ENCODE measurements at regions not wholly inside any gene's neighbourhood (a gene's known extent, or its start where the extent isn't known, plus 50 kb on each side); places are given as distances from the start of the nearest gene placed in this dataset.

- Histone ChIP-seq H3K9me3 (ENCODE audit: control insufficient read depth, insufficient read depth, low read length) (no peaks in the 10 kb centered on the region), H3K36me3 (ENCODE audit: control insufficient read depth, insufficient read depth, low read length) (no peaks in the 10 kb centered on the region), H3K27me3 (ENCODE audit: control insufficient read depth, insufficient read depth, low read length) (no peaks in the 10 kb centered on the region), H3K4me3 (ENCODE audit: low read length) (no peak overlapping the region), H3K27ac (ENCODE audit: low read length) (no peak overlapping the region), H3K4me1 (ENCODE audit: control insufficient read depth, insufficient read depth, low read length) (no peaks in the 10 kb centered on the region)
- no peak for DNase-seq (ENCODE audit: low read depth, low spot score)
- no CpG with 5 or more reads among the region's 3 CpGs for WGBS (ENCODE audit: insufficient coverage, insufficient read length)
These were observed 222.2 kb downstream of the PPARGC1A start for GRCh38 chr4:23667659-23668058.

GRCh38 chr4:23660865-23661264 is 229.0 kb downstream of the PPARGC1A start:
- no peak overlapping the region for H3K27ac ChIP-seq (ENCODE audit: low read length)
- H3K4me1 ChIP-seq (ENCODE audit: control insufficient read depth, insufficient read depth, low read length): no peaks in the 10 kb centered on the region
- WGBS (ENCODE audit: insufficient coverage, insufficient read length): no CpG with 5 or more reads among the region's 2 CpGs
- no peak overlapping the region for H3K4me3 ChIP-seq (ENCODE audit: low read length)
- no peak for DNase-seq (ENCODE audit: low read depth, low spot score)
- no peaks in the 10 kb centered on the region for H3K27me3 ChIP-seq (ENCODE audit: control insufficient read depth, insufficient read depth, low read length)
- no peaks in the 10 kb centered on the region for H3K9me3 ChIP-seq (ENCODE audit: control insufficient read depth, insufficient read depth, low read length)
- no peaks in the 10 kb centered on the region for H3K36me3 ChIP-seq (ENCODE audit: control insufficient read depth, insufficient read depth, low read length)

GRCh38 chr4:23654791-23655190 is 235.1 kb downstream of the PPARGC1A start:
- Histone ChIP-seq H3K36me3 (ENCODE audit: control insufficient read depth, insufficient read depth, low read length) (no peaks in the 10 kb centered on the region), H3K27me3 (ENCODE audit: control insufficient read depth, insufficient read depth, low read length) (no peaks in the 10 kb centered on the region), H3K4me3 (ENCODE audit: low read length) (no peak overlapping the region), H3K9me3 (ENCODE audit: control insufficient read depth, insufficient read depth, low read length) (no peaks in the 10 kb centered on the region), H3K27ac (ENCODE audit: low read length) (no peak overlapping the region), H3K4me1 (ENCODE audit: control insufficient read depth, insufficient read depth, low read length) (no peaks in the 10 kb centered on the region)
- no CpG with 5 or more reads among the region's 1 CpG for WGBS (ENCODE audit: insufficient coverage, insufficient read length)
- no peak for DNase-seq (ENCODE audit: low read depth, low spot score)

- WGBS (ENCODE audit: insufficient coverage, insufficient read length): no CpG with 5 or more reads among the region's 7 CpGs
- H3K4me3 ChIP-seq (ENCODE audit: low read length): no peak overlapping the region
- no peaks in the 10 kb centered on the region; the same call in 1 of the 2 replicates for H3K9me3 ChIP-seq (ENCODE audit: control insufficient read depth, insufficient read depth, low read length)
- H3K27me3 ChIP-seq (ENCODE audit: control insufficient read depth, insufficient read depth, low read length): no peaks in the 10 kb centered on the region
- H3K4me1 ChIP-seq (ENCODE audit: control insufficient read depth, insufficient read depth, low read length): no peaks in the 10 kb centered on the region
- no peak overlapping the region for H3K27ac ChIP-seq (ENCODE audit: low read length)
- no peak for DNase-seq (ENCODE audit: low read depth, low spot score)
- no peaks in the 10 kb centered on the region for H3K36me3 ChIP-seq (ENCODE audit: control insufficient read depth, insufficient read depth, low read length)
These were observed 240.8 kb downstream of the PPARGC1A start for GRCh38 chr4:23648854-23649596.

- no peak for DNase-seq (ENCODE audit: low read depth, low spot score)
- Histone ChIP-seq H3K9me3 (ENCODE audit: control insufficient read depth, insufficient read depth, low read length) (no peaks in the 10 kb centered on the region), H3K27me3 (ENCODE audit: control insufficient read depth, insufficient read depth, low read length) (no peaks in the 10 kb centered on the region), H3K27ac (ENCODE audit: low read length) (no peak overlapping the region), H3K4me3 (ENCODE audit: low read length) (no peak overlapping the region), H3K36me3 (ENCODE audit: control insufficient read depth, insufficient read depth, low read length) (no peaks in the 10 kb centered on the region), H3K4me1 (ENCODE audit: control insufficient read depth, insufficient read depth, low read length) (peaks cover 1% of the 10 kb centered on the region; the same call in 1 of the 2 replicates)
- WGBS (ENCODE audit: insufficient coverage, insufficient read length): no CpG with 5 or more reads among the region's 1 CpG
These were observed 254.4 kb downstream of the PPARGC1A start for GRCh38 chr4:23635468-23635867.

- no CpG with 5 or more reads among the region's 4 CpGs for WGBS (ENCODE audit: insufficient coverage, insufficient read length)
These were observed 258.4 kb downstream of the PPARGC1A start for GRCh38 chr4:23631255-23631950.

GRCh38 chr4:23630110-23630509 is 259.7 kb downstream of the PPARGC1A start:
- no peaks in the 10 kb centered on the region for H3K9me3 ChIP-seq (ENCODE audit: control insufficient read depth, insufficient read depth, low read length)
- no peak for DNase-seq (ENCODE audit: low read depth, low spot score)
- no peaks in the 10 kb centered on the region for H3K36me3 ChIP-seq (ENCODE audit: control insufficient read depth, insufficient read depth, low read length)
- no peak overlapping the region for H3K4me3 ChIP-seq (ENCODE audit: low read length)
- no peaks in the 10 kb centered on the region for H3K27me3 ChIP-seq (ENCODE audit: control insufficient read depth, insufficient read depth, low read length)
- peaks cover 1% of the 10 kb centered on the region; the same call in 1 of the 2 replicates for H3K4me1 ChIP-seq (ENCODE audit: control insufficient read depth, insufficient read depth, low read length)
- no peak overlapping the region for H3K27ac ChIP-seq (ENCODE audit: low read length)

More at GRCh38 chr4:23631255-23631950, 258.4 kb downstream of the PPARGC1A start:
- no peaks in the 10 kb centered on the region for H3K27me3 ChIP-seq (ENCODE audit: control insufficient read depth, insufficient read depth, low read length)
- no peaks in the 10 kb centered on the region for H3K9me3 ChIP-seq (ENCODE audit: control insufficient read depth, insufficient read depth, low read length)
- H3K4me3 ChIP-seq (ENCODE audit: low read length): no peak overlapping the region
- no peak overlapping the region for H3K27ac ChIP-seq (ENCODE audit: low read length)
- DNase-seq (ENCODE audit: low read depth, low spot score): no peak
- H3K36me3 ChIP-seq (ENCODE audit: control insufficient read depth, insufficient read depth, low read length): no peaks in the 10 kb centered on the region
- H3K4me1 ChIP-seq (ENCODE audit: control insufficient read depth, insufficient read depth, low read length): peaks cover 1% of the 10 kb centered on the region; the same call in 1 of the 2 replicates

- H3K9me3 ChIP-seq (ENCODE audit: control insufficient read depth, insufficient read depth, low read length): no peaks in the 10 kb centered on the region
- no peaks in the 10 kb centered on the region for H3K27me3 ChIP-seq (ENCODE audit: control insufficient read depth, insufficient read depth, low read length)
- no CpG with 5 or more reads among the region's 2 CpGs for WGBS (ENCODE audit: insufficient coverage, insufficient read length)
- H3K4me1 ChIP-seq (ENCODE audit: control insufficient read depth, insufficient read depth, low read length): peaks cover 1% of the 10 kb centered on the region; the same call in 1 of the 2 replicates
- H3K4me3 ChIP-seq (ENCODE audit: low read length): no peak overlapping the region
- no peak overlapping the region for H3K27ac ChIP-seq (ENCODE audit: low read length)
- H3K36me3 ChIP-seq (ENCODE audit: control insufficient read depth, insufficient read depth, low read length): no peaks in the 10 kb centered on the region
- DNase-seq (ENCODE audit: low read depth, low spot score): no peak
These were observed 260.4 kb downstream of the PPARGC1A start for GRCh38 chr4:23629421-23629820.

GRCh38 chr4:23614284-23614892 is 275.5 kb downstream of the PPARGC1A start:
- H3K27ac ChIP-seq (ENCODE audit: low read length): no peak overlapping the region
- DNase-seq (ENCODE audit: low read depth, low spot score): peak; percentile 31
- H3K9me3 ChIP-seq (ENCODE audit: control insufficient read depth, insufficient read depth, low read length): no peaks in the 10 kb centered on the region
- no CpG with 5 or more reads among the region's 6 CpGs for WGBS (ENCODE audit: insufficient coverage, insufficient read length)
- no peaks in the 10 kb centered on the region for H3K27me3 ChIP-seq (ENCODE audit: control insufficient read depth, insufficient read depth, low read length)
- H3K4me1 ChIP-seq (ENCODE audit: control insufficient read depth, insufficient read depth, low read length): no peaks in the 10 kb centered on the region
- no peaks in the 10 kb centered on the region for H3K36me3 ChIP-seq (ENCODE audit: control insufficient read depth, insufficient read depth, low read length)
- no peak overlapping the region for H3K4me3 ChIP-seq (ENCODE audit: low read length)

- DNase-seq (ENCODE audit: low read depth, low spot score): no peak
- Histone ChIP-seq H3K9me3 (ENCODE audit: control insufficient read depth, insufficient read depth, low read length) (no peaks in the 10 kb centered on the region), H3K4me1 (ENCODE audit: control insufficient read depth, insufficient read depth, low read length) (no peaks in the 10 kb centered on the region), H3K27ac (ENCODE audit: low read length) (no peak overlapping the region), H3K36me3 (ENCODE audit: control insufficient read depth, insufficient read depth, low read length) (no peaks in the 10 kb centered on the region), H3K4me3 (ENCODE audit: low read length) (no peak overlapping the region), H3K27me3 (ENCODE audit: control insufficient read depth, insufficient read depth, low read length) (no peaks in the 10 kb centered on the region)
These were observed 276.1 kb downstream of the PPARGC1A start for GRCh38 chr4:23613782-23614181.

Measured in iPS DF 6.9 (cell line).